Lower leg skin (tissue), 4 donors: ENCODE measurements at regions not wholly inside any gene's neighbourhood (a gene's known extent, or its start where the extent isn't known, plus 50 kb on each side); places are given as distances from the start of the nearest gene placed in this dataset.

ENCODE experiments used
- DNase-seq, 2 donors: peaks; one replicate each; pipeline ENCODE4 v3.0.0-alpha.2; 2019; ENCODE audit warnings: low spot score in 2 of 2
- H3K4me3 ChIP-seq: fragments of 200-600 bp; sonication (generic); 2 replicates; pipeline ENCODE4 v1.5.1; 2017; ENCODE audit warnings: mild to moderate bottlenecking, low read depth; ENCODE audit not compliant: poor library complexity, severe bottlenecking
- CTCF ChIP-seq, 3 donors: fragments of 450-650 bp; IDR thresholded peaks; one replicate each; pipeline ENCODE4 v1.5.1; 2016; ENCODE audit warnings: antibody characterized with exemption in 3 of 3, mild to moderate bottlenecking in 3 of 3, moderate library complexity in 2 of 3
- POLR2A ChIP-seq, 2 donors: fragments of 450-650 bp; IDR thresholded peaks; one replicate each; pipeline ENCODE4 v1.6.1; 2016 to 2017; ENCODE audit warnings: antibody characterized with exemption in 2 of 2, mild to moderate bottlenecking in 1 of 2, moderate library complexity in 1 of 2
- WGBS, 2 donors: methylation state at CpG; one replicate each; pipeline ENCODE4 v1.1.5; 2018; 5-methylcytosine and 5-hydroxymethylcytosine counted together
- intact Hi-C: fragments of 100-400 bp; cut with DNase I; formaldehyde crosslinking; loops from one replicate; pipeline ENCODE4 v1.15.0; 2023; ENCODE audit warnings: low total_unique reads

GRCh38 chr2:63751901-63752300 lies 89.8 kb upstream of the UGP2 start:
- no peak overlapping the region for H3K4me3 ChIP-seq
- no peak for DNase-seq
- intact Hi-C loops = no loop called here
- 92 to 94% methylated on average over 3 of the region's 3 CpGs for WGBS, 2 donors
- TF ChIP-seq POLR2A (IDR thresholded peaks at IDR 0.05) = no peak
- TF ChIP-seq CTCF (IDR thresholded peaks at IDR 0.05) = no peak

GRCh38 chr2:63755216-63755615 lies 86.5 kb upstream of the UGP2 start:
- no peak overlapping the region for H3K4me3 ChIP-seq
- TF ChIP-seq POLR2A (IDR thresholded peaks at IDR 0.05) (no peak), CTCF (IDR thresholded peaks at IDR 0.05) (no peak)
- intact Hi-C loops = no loop called here
- DNase-seq = no peak
- 53 to 54% methylated on average over 6 of the region's 6 CpGs for WGBS, 2 donors

GRCh38 chr2:63755965-63756364 lies 85.7 kb upstream of the UGP2 start:
- intact Hi-C loops = no loop called here
- no peak for TF ChIP-seq CTCF (IDR thresholded peaks at IDR 0.05)
- no peak for TF ChIP-seq POLR2A (IDR thresholded peaks at IDR 0.05)
- DNase-seq = no peak
- no peak overlapping the region for H3K4me3 ChIP-seq

GRCh38 chr2:63763391-63763941 lies 78.2 kb upstream of the UGP2 start:
- no peak overlapping the region for H3K4me3 ChIP-seq
- 44 to 47% methylated on average over 4 of the region's 4 CpGs for WGBS, 2 donors
- DNase-seq = no peak
- TF ChIP-seq POLR2A (IDR thresholded peaks at IDR 0.05) (no peak), CTCF (IDR thresholded peaks at IDR 0.05) (no peak)
- intact Hi-C loops = no loop called here

- 49 to 50% methylated on average over 2 of the region's 2 CpGs for whole genome bisulfite sequencing, 2 donors
- TF ChIP-seq CTCF (IDR thresholded peaks at IDR 0.05) (no peak), POLR2A (IDR thresholded peaks at IDR 0.05) (no peak)
- DNase-seq = no peak
- intact Hi-C loops = no loop called here
- H3K4me3 ChIP-seq = no peak overlapping the region
Measured at GRCh38 chr2:63764630-63765029, 77.1 kb upstream of the UGP2 start.

GRCh38 chr2:63765117-63765516 lies 76.6 kb upstream of the UGP2 start:
- WGBS, 2 donors = 61 to 76% methylated on average over 2 of the region's 2 CpGs
- no peak overlapping the region for H3K4me3 ChIP-seq
- intact Hi-C loops = no loop called here
- no peak for TF ChIP-seq POLR2A (IDR thresholded peaks at IDR 0.05)
- TF ChIP-seq CTCF (IDR thresholded peaks at IDR 0.05) = no peak
- DNase-seq = no peak
